Astrocyte (in vitro differentiated cells and primary cell): ENCODE measurements at regions not wholly inside any gene's neighbourhood (a gene's known extent, or its start where the extent isn't known, plus 50 kb on each side); places are given as distances from the start of the nearest gene placed in this dataset.

ENCODE experiments used
- DNase-seq: peaks from one replicate; pipeline ENCODE4 v3.0.0-alpha.2; 2010; ENCODE audit warnings: low read depth
- FAIRE-seq: peaks from 2 replicates; lab custom pipeline; 2011; peaks lifted over from hg19 to GRCh38; lab: Jason Lieb, UNC
- H2AFZ ChIP-seq: 2 replicates; pipeline ENCODE4 v1.6.0; 2012; ENCODE audit warnings: low read depth, low read length, inconsistent platforms
- H3K27ac ChIP-seq: 2 replicates; pipeline ENCODE4 v1.5.1; 2011; ENCODE audit warnings: low read depth, low read length, inconsistent platforms
- H3K27me3 ChIP-seq: 2 replicates; pipeline ENCODE4 v1.6.0; 2011; ENCODE audit warnings: low read length, inconsistent platforms; ENCODE audit not compliant: insufficient read depth
- H3K36me3 ChIP-seq: 2 replicates; pipeline ENCODE4 v1.5.1; 2011; ENCODE audit warnings: low read length, inconsistent platforms; ENCODE audit not compliant: insufficient read depth
- H3K4me1 ChIP-seq: 2 replicates; pipeline ENCODE4 v1.5.1; 2011; ENCODE audit warnings: low read length, inconsistent platforms; ENCODE audit not compliant: insufficient read depth
- H3K4me2 ChIP-seq: 2 replicates; pipeline ENCODE4 v1.6.0; 2012; ENCODE audit warnings: low read length, inconsistent platforms
- H3K4me3 ChIP-seq: 2 replicates; pipeline ENCODE4 v1.5.1; 2011; ENCODE audit warnings: low read depth, mild to moderate bottlenecking, low read length, inconsistent platforms; ENCODE audit not compliant: insufficient read depth
- H3K79me2 ChIP-seq: 2 replicates; pipeline ENCODE4 v1.6.0; 2012; ENCODE audit warnings: mild to moderate bottlenecking, low read length, inconsistent platforms; ENCODE audit not compliant: insufficient read depth
- H3K9ac ChIP-seq: 2 replicates; pipeline ENCODE4 v1.6.0; 2012; ENCODE audit warnings: mild to moderate bottlenecking, low read length, inconsistent platforms
- H3K9me3 ChIP-seq: 2 replicates; pipeline ENCODE4 v1.5.1; 2012; ENCODE audit warnings: low read depth, mild to moderate bottlenecking, low read length, inconsistent platforms; ENCODE audit not compliant: insufficient read depth
- H4K20me1 ChIP-seq: 2 replicates; pipeline ENCODE4 v1.6.0; 2012; ENCODE audit warnings: low read length, inconsistent platforms; ENCODE audit not compliant: insufficient read depth
- H3K27ac Mint-ChIP-seq: one replicate; pipeline ENCODE4 v1.8.0; 2021; ENCODE audit warnings: mild to moderate bottlenecking, mixed read lengths; ENCODE audit not compliant: unreplicated experiment
- H3K27me3 Mint-ChIP-seq: one replicate; pipeline ENCODE4 v1.8.0; 2021; ENCODE audit warnings: low read depth, mixed read lengths; ENCODE audit not compliant: unreplicated experiment
- H3K36me3 Mint-ChIP-seq: one replicate; pipeline ENCODE4 v1.8.0; 2021; ENCODE audit warnings: low read depth, mixed read lengths; ENCODE audit not compliant: unreplicated experiment
- H3K4me1 Mint-ChIP-seq: one replicate; pipeline ENCODE4 v1.8.0; 2021; ENCODE audit warnings: low read depth, mixed read lengths; ENCODE audit not compliant: unreplicated experiment
- H3K4me3 Mint-ChIP-seq: one replicate; pipeline ENCODE4 v1.8.0; 2021; ENCODE audit warnings: mild to moderate bottlenecking, moderate library complexity, mixed read lengths; ENCODE audit not compliant: unreplicated experiment
- H3K9me3 Mint-ChIP-seq: one replicate; pipeline ENCODE4 v1.8.0; 2021; ENCODE audit warnings: mild to moderate bottlenecking, mixed read lengths; ENCODE audit not compliant: unreplicated experiment
- EZH2 ChIP-seq: IDR thresholded peaks from 2 replicates; pipeline ENCODE4 v1.6.1; 2012; ENCODE audit warnings: mild to moderate bottlenecking, low read length, inconsistent platforms; ENCODE audit not compliant: insufficient read depth
- TF ChIP-seq, protein P1 (sequence below): IDR thresholded peaks from 2 replicates; pipeline ENCODE4 v1.5.1; 2011; ENCODE audit warnings: low read depth, mild to moderate bottlenecking, inconsistent platforms, low read length, moderate library complexity; ENCODE audit not compliant: insufficient read depth

DNA sequence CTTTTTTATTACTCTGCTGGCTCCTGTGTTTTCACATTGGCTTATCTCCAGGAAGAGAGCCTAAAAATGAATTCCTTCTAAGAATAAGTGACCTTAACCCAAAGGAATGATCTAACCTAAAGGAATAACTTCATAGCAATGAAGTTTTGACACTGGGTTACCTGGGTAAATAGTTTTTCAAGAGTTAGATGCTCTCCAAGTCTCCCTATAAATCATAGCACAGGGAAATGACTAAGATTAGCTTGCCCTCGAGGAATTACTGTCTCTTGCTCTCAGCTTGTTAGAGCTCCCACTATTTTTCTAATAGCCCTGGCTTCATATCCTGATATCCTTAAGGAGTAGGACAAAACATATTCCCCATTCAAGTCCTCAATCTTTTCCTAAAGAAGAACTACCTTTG, 66.3 kb downstream of the SPRY2 start:
- Histone ChIP-seq H2AFZ (no peak overlapping the region), H3K9me3 (peaks cover 3% of the 10 kb centered on the region), H3K4me2 (no peak overlapping the region), H3K79me2 (no peaks in the 10 kb centered on the region), H3K4me3 (no peak overlapping the region), H3K9ac (no peak overlapping the region), H3K36me3 (no peaks in the 10 kb centered on the region), H3K27ac (no peak overlapping the region), H4K20me1 (no peaks in the 10 kb centered on the region), H3K27me3 (no peaks in the 10 kb centered on the region), H3K4me1 (peaks cover 14% of the 10 kb centered on the region)
- H3K4me3 Mint-ChIP-seq = no peak overlapping the region
- H3K9me3 Mint-ChIP-seq = peaks cover 8% of the 10 kb centered on the region
- no peak for FAIRE-seq
- TF ChIP-seq, protein P1, sequence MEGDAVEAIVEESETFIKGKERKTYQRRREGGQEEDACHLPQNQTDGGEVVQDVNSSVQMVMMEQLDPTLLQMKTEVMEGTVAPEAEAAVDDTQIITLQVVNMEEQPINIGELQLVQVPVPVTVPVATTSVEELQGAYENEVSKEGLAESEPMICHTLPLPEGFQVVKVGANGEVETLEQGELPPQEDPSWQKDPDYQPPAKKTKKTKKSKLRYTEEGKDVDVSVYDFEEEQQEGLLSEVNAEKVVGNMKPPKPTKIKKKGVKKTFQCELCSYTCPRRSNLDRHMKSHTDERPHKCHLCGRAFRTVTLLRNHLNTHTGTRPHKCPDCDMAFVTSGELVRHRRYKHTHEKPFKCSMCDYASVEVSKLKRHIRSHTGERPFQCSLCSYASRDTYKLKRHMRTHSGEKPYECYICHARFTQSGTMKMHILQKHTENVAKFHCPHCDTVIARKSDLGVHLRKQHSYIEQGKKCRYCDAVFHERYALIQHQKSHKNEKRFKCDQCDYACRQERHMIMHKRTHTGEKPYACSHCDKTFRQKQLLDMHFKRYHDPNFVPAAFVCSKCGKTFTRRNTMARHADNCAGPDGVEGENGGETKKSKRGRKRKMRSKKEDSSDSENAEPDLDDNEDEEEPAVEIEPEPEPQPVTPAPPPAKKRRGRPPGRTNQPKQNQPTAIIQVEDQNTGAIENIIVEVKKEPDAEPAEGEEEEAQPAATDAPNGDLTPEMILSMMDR = no peak
- TF ChIP-seq EZH2 = no peak
- DNase-seq = no peak
- no peak overlapping the region for H3K27ac Mint-ChIP-seq
- no peaks in the 10 kb centered on the region for H3K27me3 Mint-ChIP-seq
- no peaks in the 10 kb centered on the region for H3K36me3 Mint-ChIP-seq
- peaks cover 21% of the 10 kb centered on the region for H3K4me1 Mint-ChIP-seq

DNA sequence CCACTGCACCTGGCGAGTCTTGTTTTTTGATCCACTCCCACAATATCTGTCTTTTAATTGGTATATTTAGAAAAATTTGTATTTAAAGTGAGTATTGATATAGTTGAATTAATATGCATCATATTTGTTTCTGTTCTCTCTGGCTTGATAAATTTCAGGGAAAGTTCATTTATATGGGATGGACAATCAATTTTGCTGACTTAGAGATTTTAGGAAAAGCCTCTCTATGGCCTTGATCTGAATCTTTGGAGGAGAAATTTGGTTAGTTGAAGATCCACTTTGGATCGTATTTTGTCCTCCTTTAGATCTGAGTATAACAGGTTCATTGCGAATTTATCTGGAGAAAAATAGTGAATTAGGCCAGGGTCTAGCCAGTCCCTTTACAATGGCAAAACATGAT, 67.2 kb downstream of the SPRY2 start:
- Histone ChIP-seq H3K4me3 (no peak overlapping the region), H4K20me1 (no peaks in the 10 kb centered on the region), H3K36me3 (no peaks in the 10 kb centered on the region), H3K9me3 (peaks cover 3% of the 10 kb centered on the region), H3K27me3 (no peaks in the 10 kb centered on the region), H3K4me2 (no peak overlapping the region), H3K9ac (no peak overlapping the region), H3K4me1 (peaks cover 14% of the 10 kb centered on the region), H3K27ac (no peak overlapping the region), H3K79me2 (no peaks in the 10 kb centered on the region), H2AFZ (no peak overlapping the region)
- Mint-ChIP-seq H3K36me3 (no peaks in the 10 kb centered on the region), H3K4me3 (no peak overlapping the region), H3K9me3 (peaks cover 8% of the 10 kb centered on the region), H3K27ac (no peak overlapping the region), H3K27me3 (no peaks in the 10 kb centered on the region), H3K4me1 (peaks cover 21% of the 10 kb centered on the region)
- TF ChIP-seq, protein P1 = no peak
- no peak for TF ChIP-seq EZH2
- FAIRE-seq (no peak), DNase-seq (no peak)

DNA sequence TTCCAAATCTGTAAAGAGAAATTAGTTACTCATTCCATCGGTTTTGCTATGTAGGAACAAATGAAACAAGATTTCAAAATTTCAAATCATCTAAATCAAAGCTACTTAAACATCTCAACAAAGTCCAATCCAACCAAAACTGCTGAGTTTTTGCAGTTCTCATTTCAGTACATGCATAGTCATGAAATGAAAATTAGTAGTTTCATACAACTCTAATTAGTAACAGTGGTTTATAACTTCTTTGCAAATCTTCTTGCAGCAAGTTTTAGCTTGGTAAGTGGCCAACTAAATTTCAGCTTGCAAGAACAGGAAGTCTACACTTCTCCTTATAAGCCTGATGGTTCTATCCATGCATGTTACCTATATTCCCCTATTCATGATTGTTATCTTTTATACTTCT, 75.6 kb downstream of the SPRY2 start:
- H3K27ac ChIP-seq = no peak overlapping the region
- peaks cover 14% of the 10 kb centered on the region for H3K9me3 Mint-ChIP-seq
- no peaks in the 10 kb centered on the region for H3K79me2 ChIP-seq
- H2AFZ ChIP-seq = no peak overlapping the region
- no peak overlapping the region for H3K4me3 Mint-ChIP-seq
- H3K9ac ChIP-seq = no peak overlapping the region
- no peaks in the 10 kb centered on the region for H3K4me1 ChIP-seq
- H3K4me2 ChIP-seq = no peak overlapping the region
- no peak for TF ChIP-seq EZH2
- TF ChIP-seq, protein P1 = no peak
- H3K27me3 ChIP-seq = no peaks in the 10 kb centered on the region
- no peak overlapping the region for H3K4me3 ChIP-seq
- peaks cover 3% of the 10 kb centered on the region for H3K9me3 ChIP-seq
- no peaks in the 10 kb centered on the region for H4K20me1 ChIP-seq
- no peaks in the 10 kb centered on the region for H3K36me3 Mint-ChIP-seq
- H3K27me3 Mint-ChIP-seq = no peaks in the 10 kb centered on the region
- DNase-seq = no peak
- no peak overlapping the region for H3K27ac Mint-ChIP-seq
- H3K36me3 ChIP-seq = no peaks in the 10 kb centered on the region
- peaks cover 7% of the 10 kb centered on the region for H3K4me1 Mint-ChIP-seq
- no peak for FAIRE-seq
